CD4-positive, alpha-beta T cell (primary cell): ENCODE measurements at regions not wholly inside any gene's neighbourhood (a gene's known extent, or its start where the extent isn't known, plus 50 kb on each side); places are given as distances from the start of the nearest gene placed in this dataset.

Source experiments
- ATAC-seq: fragments of 200-7000 bp; cut with Tn5 transposase; one replicate; pipeline ENCODE4 v1.10.0; 2022; ENCODE audit warnings: mild to moderate bottlenecking; ENCODE audit not compliant: poor library complexity
- CTCF ChIA-PET: fragments of 350-600 bp; sonication (Branson Sonifier 250); formaldehyde crosslinking; loops from one replicate; lab custom pipeline; 2021; ENCODE audit warnings: antibody characterized with exemption, inconsistent platforms; lab: Charles Lee
- POLR2A ChIA-PET: fragments of 350-600 bp; sonication (Branson Sonifier 250); formaldehyde crosslinking; loops from one replicate; lab custom pipeline; 2021; ENCODE audit warnings: antibody characterized with exemption, inconsistent platforms; lab: Charles Lee
- DNase-seq, 14 experiments: peaks; one replicate each; pipeline ENCODE4 v3.0.0-alpha.2; 2013 to 2020; ENCODE audit warnings: mixed read lengths in 2 of 14
- H3K27ac ChIP-seq, 2 donors: one replicate each; pipeline versions ENCODE4 v1.5.1 to v1.7.0; 2013; ENCODE audit warnings: low read length in 2 of 2, low read depth in 1 of 2, mild to moderate bottlenecking in 1 of 2
- H3K27me3 ChIP-seq, 2 experiments: 1 replicate in 1 of 2; 2 replicates in 1 of 2; pipeline versions ENCODE4 v1.6.1 to v1.7.0; 2013; ENCODE audit warnings: low read length in 2 of 2, control low read depth in 1 of 2, mild to moderate bottlenecking in 1 of 2, moderate library complexity in 1 of 2; ENCODE audit not compliant: insufficient read depth in 2 of 2, control insufficient read depth in 1 of 2
- H3K36me3 ChIP-seq: one replicate; pipeline ENCODE4 v1.6.1; 2013; ENCODE audit warnings: low read length, control low read depth; ENCODE audit not compliant: insufficient read depth
- H3K4me1 ChIP-seq: one replicate; pipeline ENCODE4 v1.6.1; 2013; ENCODE audit warnings: low read length, control low read depth; ENCODE audit not compliant: insufficient read depth
- H3K4me3 ChIP-seq: one replicate; pipeline ENCODE4 v1.5.1; 2013; ENCODE audit warnings: mild to moderate bottlenecking, low read length, moderate library complexity
- H3K9me3 ChIP-seq, 2 experiments: 1 replicate in 1 of 2; 2 replicates in 1 of 2; pipeline versions ENCODE4 v1.6.1 to v1.7.0; 2013; ENCODE audit warnings: low read length in 2 of 2, mild to moderate bottlenecking in 2 of 2, control low read depth in 1 of 2, moderate library complexity in 1 of 2; ENCODE audit not compliant: control insufficient read depth in 1 of 2, insufficient read depth in 1 of 2
- H3K27ac Mint-ChIP-seq: one replicate; pipeline ENCODE4 v1.8.0; 2020; ENCODE audit warnings: mixed read lengths
- H3K27me3 Mint-ChIP-seq: one replicate; pipeline ENCODE4 v1.8.0; 2021; ENCODE audit warnings: mixed read lengths
- H3K36me3 Mint-ChIP-seq: one replicate; pipeline ENCODE4 v1.8.0; 2021; ENCODE audit warnings: low read depth, mixed read lengths
- H3K4me1 Mint-ChIP-seq: one replicate; pipeline ENCODE4 v1.8.0; 2021; ENCODE audit warnings: low read depth, mixed read lengths
- H3K4me3 Mint-ChIP-seq: one replicate; pipeline ENCODE4 v1.8.0; 2020; ENCODE audit warnings: mild to moderate bottlenecking, mixed read lengths
- H3K9me3 Mint-ChIP-seq: one replicate; pipeline ENCODE4 v1.8.0; 2020; ENCODE audit warnings: mixed read lengths
- intact Hi-C, 2 experiments: fragments of 100-400 bp; cut with DNase I in 1 of 2; cut with micrococcal nuclease in 1 of 2; formaldehyde crosslinking; loops; one replicate each; pipeline versions ENCODE4 v1.15.1 to v1.9.0; 2023 to 2025; cut with DNase I, micrococcal nuclease
- TF ChIP-seq, protein P1 (sequence below): fragments of 200-600 bp; IDR thresholded peaks from one replicate; pipeline ENCODE4 v1.8.0; 2022; ENCODE audit warnings: antibody characterized with exemption, mild to moderate bottlenecking

DNA sequence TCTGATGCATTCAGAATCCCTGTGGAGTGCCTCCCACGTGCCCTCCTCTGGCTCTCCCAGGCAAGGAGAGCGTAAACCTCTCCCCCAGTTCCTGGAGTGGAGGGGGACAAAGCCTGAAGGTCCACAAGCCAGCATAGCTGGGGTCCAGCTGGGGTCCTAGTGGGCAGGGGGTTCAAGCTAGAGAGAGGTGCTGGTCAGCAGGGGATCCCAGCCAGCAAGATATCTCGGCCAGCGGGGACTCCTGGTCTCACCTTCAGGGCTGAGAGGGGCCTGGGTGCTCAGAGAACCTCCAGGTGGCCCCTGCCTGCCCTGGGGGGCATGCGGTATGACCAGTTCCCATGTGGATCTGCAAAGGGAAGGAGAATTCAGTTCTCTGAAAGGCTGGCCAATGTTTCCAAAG is 413.7 kb downstream of the TCERG1L start:
- H3K27ac Mint-ChIP-seq = no peak overlapping the region
- POLR2A ChIA-PET = no interaction called here
- no peak for DNase-seq
- Histone ChIP-seq H3K36me3 (no peaks in the 10 kb centered on the region), H3K27ac (no peak overlapping the region), H3K4me1 (no peaks in the 10 kb centered on the region), H3K4me3 (no peak overlapping the region), H3K9me3 (peaks cover 0 to 6% of the 10 kb centered on the region in 2 experiments), H3K27me3 (no peaks in the 10 kb centered on the region)
- no peaks in the 10 kb centered on the region for H3K9me3 Mint-ChIP-seq
- CTCF ChIA-PET = no interaction called here
- intact Hi-C loops = no loop called here
- no peak overlapping the region for H3K4me3 Mint-ChIP-seq
- no peaks in the 10 kb centered on the region for H3K36me3 Mint-ChIP-seq
- no peak for ATAC-seq
- TF ChIP-seq, protein P1, sequence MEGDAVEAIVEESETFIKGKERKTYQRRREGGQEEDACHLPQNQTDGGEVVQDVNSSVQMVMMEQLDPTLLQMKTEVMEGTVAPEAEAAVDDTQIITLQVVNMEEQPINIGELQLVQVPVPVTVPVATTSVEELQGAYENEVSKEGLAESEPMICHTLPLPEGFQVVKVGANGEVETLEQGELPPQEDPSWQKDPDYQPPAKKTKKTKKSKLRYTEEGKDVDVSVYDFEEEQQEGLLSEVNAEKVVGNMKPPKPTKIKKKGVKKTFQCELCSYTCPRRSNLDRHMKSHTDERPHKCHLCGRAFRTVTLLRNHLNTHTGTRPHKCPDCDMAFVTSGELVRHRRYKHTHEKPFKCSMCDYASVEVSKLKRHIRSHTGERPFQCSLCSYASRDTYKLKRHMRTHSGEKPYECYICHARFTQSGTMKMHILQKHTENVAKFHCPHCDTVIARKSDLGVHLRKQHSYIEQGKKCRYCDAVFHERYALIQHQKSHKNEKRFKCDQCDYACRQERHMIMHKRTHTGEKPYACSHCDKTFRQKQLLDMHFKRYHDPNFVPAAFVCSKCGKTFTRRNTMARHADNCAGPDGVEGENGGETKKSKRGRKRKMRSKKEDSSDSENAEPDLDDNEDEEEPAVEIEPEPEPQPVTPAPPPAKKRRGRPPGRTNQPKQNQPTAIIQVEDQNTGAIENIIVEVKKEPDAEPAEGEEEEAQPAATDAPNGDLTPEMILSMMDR = no peak
- no peaks in the 10 kb centered on the region for H3K27me3 Mint-ChIP-seq
- H3K4me1 Mint-ChIP-seq = no peaks in the 10 kb centered on the region

DNA sequence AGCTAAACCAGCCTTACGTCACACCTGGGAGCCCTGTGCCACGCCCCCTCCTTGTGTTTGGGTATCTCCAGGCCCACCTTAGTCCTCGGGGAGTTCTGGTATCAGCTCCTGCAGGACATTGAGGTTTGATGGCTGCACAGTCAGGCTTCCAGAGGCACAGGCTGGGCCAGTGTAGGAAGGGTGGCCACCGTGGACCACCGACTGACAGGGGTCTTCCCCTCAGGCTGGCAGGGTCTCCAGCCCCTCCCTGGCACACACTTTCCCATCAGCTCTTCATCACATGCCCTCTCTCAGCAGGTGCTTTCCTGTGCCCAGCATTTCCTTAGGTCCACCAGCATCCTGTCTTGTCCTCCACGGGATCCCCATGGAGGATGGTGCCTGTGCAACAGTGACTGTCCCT is 413.1 kb downstream of the TCERG1L start:
- H3K27ac ChIP-seq = no peak overlapping the region
- no peak for DNase-seq
- Mint-ChIP-seq H3K9me3 (no peaks in the 10 kb centered on the region), H3K36me3 (no peaks in the 10 kb centered on the region), H3K27me3 (no peaks in the 10 kb centered on the region), H3K27ac (no peak overlapping the region), H3K4me1 (no peaks in the 10 kb centered on the region), H3K4me3 (no peak overlapping the region)
- TF ChIP-seq, protein P1 = no peak
- H3K27me3 ChIP-seq = no peaks in the 10 kb centered on the region
- no peaks in the 10 kb centered on the region for H3K36me3 ChIP-seq
- H3K4me1 ChIP-seq = no peaks in the 10 kb centered on the region
- H3K4me3 ChIP-seq = no peak overlapping the region
- CTCF ChIA-PET = no interaction called here
- no peak for ATAC-seq
- H3K9me3 ChIP-seq = peaks cover 0 to 6% of the 10 kb centered on the region in 2 experiments
- intact Hi-C loops = no loop called here
- POLR2A ChIA-PET = no interaction called here

DNA sequence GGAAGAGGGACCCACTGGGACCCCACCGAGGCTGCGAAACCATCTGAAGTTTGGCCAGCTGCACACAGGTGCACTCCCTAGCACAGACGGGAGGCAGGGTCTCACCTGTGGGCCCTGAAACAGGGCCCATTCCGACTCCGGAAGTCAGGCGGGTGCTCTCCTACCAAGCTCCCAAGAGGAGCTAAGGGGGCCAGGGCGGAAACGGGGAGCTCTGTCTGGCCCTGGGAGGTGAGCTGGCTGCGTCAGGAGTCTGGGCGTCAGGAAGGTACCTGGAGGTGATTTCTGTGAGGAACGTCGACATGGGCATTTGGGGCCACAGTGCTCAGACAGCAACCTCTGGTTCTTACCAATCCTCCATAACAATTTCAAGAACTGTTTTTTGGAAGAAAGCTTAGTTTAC is 411.7 kb downstream of the TCERG1L start:
- H3K27ac ChIP-seq = no peak overlapping the region
- Mint-ChIP-seq H3K4me1 (no peaks in the 10 kb centered on the region), H3K9me3 (no peaks in the 10 kb centered on the region), H3K27ac (no peak overlapping the region), H3K27me3 (no peaks in the 10 kb centered on the region), H3K36me3 (no peaks in the 10 kb centered on the region), H3K4me3 (no peak overlapping the region)
- ATAC-seq (no peak), DNase-seq (no peak)
- ChIA-PET CTCF (no interaction called here), POLR2A (no interaction called here)
- no peaks in the 10 kb centered on the region for H3K4me1 ChIP-seq
- TF ChIP-seq, protein P1 = no peak
- H3K9me3 ChIP-seq = peaks cover 0 to 18% of the 10 kb centered on the region in 2 experiments
- H3K27me3 ChIP-seq = no peaks in the 10 kb centered on the region
- intact Hi-C loops = no loop called here
- no peak overlapping the region for H3K4me3 ChIP-seq
- no peaks in the 10 kb centered on the region for H3K36me3 ChIP-seq
